Left forelimb (tissue), 1 donor: ENCODE measurements at regions not wholly inside any gene's neighbourhood (a gene's known extent, or its start where the extent isn't known, plus 50 kb on each side); places are given as distances from the start of the nearest gene placed in this dataset.

Source experiments
- DNase-seq: peaks from one replicate; pipeline ENCODE4 v3.0.0-alpha.2; 2018; ENCODE audit warnings: low spot score

DNA sequence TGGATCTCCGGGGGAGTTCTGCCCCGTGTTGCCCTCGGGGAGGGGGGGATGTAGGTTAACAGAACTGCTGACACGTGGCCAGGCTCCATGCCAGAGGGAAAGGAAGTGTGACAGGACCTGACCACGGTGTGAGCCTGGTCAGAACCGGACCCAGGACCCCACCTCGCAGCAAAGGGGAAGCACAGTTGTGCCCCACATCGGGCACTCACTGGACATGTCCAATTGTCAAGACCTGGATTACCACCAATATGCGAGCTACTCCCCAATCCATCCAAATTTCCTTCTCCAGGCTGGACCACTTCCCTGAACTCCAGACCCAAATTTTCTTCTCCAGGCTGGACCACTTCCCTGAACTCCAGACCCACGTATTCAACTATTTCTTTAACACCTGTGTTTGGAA, 78.8 kb upstream of the PIWIL1 start:
- DNase-seq = no peak

DNA sequence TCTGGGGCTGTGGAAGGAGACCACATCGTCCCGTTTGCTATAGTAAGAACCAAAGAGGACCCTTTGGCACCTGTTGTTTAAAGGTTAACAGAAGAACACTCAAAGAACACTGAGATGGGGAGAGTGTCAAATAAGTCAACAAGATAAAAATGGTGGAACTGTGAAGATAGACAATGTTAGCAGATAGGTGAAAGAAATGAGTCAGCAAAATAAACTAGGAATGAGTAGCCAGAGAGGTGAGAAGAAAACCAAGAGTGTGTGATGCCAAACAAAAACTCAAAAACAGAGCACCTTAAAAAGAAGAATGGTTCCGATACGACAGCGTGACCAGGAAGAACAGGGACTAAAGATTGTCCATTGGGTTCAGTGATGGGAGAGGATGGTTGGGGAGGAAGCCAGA, 74.7 kb upstream of the PIWIL1 start:
- no peak for DNase-seq

DNA sequence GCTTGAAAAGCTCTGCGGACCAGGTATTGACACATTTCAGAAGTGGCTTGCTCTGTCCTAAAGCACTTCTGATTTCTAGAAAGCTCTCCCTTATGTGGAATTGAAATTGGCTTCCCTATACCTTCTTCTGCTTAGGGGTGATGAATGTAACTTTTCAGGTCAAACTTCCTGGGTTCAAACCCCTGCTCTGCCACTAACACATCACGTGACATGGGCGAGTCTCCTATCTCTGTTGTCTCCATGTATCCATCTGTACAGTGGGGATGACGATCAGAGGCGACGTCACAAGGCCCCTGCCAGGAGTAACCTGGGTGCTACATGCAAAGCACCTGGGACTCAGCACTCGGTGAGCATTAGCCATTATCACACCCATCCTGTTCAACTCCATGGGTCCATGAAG, 73.7 kb upstream of the PIWIL1 start:
- no peak for DNase-seq

DNA sequence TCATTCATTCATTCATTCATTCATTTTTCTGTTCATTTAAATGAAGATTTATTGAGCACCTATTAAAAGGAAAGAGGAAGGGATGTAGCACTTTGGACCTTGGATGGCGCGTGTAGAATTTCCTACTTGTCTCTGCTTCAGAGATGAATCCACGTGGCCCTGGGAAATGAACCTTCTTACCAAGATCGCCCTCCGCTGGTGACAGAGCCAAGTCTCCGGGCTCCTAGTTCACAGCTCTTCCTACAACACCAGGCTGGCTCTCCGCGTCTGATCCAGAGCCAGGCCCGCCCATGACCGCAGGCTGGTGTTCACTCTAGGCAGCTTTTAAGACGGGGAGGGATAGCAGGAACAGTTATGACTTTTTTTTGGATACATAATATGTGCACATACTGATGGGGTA, 70.9 kb upstream of the PIWIL1 start:
- DNase-seq = no peak

DNA sequence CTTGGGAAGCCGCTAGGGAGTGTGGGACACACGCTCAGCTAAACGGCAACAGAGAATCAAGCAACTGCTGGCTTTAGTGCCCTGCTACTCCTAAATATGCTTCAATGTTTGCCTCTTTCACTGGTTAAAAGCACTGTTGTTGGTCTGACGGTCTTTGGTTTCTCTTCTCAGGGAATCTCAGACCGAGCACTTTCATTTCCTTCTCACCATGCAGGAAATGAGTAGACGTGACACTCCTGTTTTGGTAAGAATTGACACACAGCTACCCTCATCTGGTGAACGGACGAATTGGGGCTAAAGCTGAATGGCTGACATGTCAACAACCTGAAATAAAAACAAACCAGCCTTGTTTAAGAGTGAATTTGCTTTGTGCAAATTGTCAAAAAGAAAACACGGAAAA, 57.5 kb upstream of the PIWIL1 start:
- DNase-seq = no peak

DNA sequence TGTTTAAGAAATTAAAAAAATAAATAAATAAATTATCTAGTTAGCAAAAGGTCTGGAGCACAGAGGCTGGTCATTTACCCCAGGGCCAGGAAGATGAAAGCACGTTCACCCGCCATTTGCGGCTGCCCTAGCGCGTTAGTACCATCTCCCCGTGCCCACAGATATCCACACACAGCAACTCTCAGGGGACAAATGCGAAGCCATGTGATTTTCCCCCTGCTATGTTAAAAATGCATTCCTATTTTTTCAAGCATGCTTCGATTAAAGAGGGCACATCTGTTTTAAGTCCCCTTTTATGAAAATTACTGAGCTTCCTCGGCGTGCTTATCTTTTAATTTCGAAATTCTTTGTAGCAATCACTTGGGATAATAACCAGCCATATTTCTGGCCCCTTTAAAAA, 56.9 kb upstream of the PIWIL1 start:
- DNase-seq = no peak

DNA sequence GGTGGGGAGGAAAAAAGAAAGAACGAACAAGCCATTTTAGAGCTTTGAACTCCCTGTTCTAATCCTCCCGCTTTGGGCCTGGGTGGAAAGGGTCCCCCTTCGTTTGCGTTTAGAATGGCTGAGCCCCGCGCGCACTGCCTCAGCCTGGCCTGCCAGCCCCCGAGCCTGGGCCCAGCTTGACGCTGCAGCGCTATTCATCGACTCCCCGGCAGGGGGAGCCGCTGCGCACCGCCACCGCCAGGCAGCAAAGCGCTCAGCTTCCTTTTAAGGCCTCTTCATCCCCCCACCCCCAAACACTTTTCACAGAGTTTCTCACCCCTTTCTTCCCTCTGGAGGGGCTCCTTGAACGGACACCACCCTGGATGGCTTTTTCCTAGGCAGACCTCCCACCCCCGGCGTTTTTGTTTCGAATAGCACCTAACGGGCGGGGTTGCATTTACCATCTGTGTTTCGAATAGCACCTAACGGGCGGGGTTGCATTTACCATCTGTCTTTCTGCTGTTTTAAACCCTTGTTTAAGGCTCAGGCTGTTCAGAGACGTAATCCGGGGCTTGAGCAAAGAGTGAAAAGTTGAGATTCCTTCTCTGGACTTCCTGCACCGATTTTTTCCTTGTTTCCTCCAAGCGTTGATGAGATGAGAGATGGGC, 56.4 kb upstream of the PIWIL1 start:
- no peak for DNase-seq

DNA sequence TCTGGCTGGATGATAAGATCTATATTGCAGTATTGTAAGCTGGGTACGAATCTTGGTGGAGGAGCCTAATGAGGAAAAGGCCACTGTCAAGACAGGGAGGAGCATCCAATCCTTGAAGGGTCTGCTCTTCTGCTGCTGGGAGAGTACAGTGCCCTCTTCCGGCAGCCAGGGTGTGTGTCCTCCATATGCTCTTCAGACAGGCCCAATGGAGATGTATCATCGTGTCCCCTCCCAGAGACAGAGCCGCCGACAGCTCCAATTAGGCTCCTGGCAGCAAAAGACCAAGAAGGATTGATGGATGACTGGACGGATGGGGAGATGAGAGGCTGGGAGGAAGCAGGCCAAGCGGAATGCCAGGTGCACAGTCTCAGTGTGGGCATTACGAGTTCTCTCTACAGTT, 51.6 kb upstream of the PIWIL1 start:
- DNase-seq = no peak

DNA sequence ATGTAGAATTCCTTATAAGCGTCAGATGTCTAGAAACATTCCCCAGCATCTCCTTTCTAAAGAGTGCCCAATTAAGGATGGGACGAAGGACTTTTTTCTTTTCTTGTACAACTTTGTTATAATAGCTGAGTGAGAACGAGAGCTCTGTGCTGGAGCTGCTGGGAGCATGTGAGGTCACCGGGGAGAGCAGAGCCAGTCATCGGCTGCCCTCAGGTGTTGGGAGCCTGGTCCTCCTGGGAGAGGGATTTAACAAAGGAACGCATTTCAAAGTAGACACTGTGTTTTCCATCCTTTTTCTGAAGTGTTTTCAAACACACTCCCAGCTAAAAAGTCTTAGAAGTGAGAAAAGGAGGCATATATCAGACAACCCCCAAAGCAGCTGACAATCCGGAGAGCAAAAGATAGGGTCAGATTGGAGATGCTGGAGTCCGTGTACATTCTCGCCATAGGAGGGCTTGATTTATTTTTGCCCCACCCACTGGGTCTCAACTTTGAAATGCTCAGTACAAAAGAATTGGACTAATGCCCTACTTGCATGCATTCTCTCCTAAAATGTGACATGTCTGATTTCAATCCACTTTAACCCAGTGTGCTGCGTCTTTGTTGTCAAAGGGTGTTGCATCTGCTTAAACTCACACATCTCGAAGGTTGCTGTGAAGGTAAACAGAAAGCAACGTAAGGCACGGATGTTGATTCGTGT, 50.8 kb upstream of the PIWIL1 start:
- no peak for DNase-seq
